ENCODE measurements at regions not wholly inside any gene's neighbourhood (a gene's known extent, or its start where the extent isn't known, plus 50 kb on each side); places are given as distances from the start of the nearest gene placed in this dataset.

DNA sequence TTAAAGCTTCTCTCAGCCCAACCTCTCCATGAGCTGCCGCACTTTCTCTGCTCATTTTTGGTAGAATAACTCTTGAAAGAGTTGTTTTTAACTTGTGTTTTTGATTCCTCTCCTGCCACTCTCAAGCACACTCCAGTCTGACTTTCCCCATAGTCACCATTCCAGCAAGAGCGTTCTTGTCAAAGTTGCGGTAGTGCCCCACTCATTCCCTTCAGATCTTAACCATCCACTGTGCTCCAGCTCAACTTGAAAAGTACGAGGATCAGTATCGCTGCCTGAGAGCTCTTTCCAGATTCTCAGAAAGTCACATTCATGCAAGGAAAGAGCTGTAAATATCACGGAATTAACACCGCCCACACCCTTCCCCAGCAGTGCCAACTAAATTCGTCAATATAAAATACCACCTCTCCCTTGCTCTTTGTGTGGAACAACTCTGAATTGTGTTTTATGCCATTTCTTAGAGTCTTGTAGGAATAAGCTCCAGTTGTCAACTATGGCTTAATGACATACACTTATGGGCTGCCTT lies 59.7 kb upstream of the IL15 start:
- TF ChIP-seq, protein P1, sequence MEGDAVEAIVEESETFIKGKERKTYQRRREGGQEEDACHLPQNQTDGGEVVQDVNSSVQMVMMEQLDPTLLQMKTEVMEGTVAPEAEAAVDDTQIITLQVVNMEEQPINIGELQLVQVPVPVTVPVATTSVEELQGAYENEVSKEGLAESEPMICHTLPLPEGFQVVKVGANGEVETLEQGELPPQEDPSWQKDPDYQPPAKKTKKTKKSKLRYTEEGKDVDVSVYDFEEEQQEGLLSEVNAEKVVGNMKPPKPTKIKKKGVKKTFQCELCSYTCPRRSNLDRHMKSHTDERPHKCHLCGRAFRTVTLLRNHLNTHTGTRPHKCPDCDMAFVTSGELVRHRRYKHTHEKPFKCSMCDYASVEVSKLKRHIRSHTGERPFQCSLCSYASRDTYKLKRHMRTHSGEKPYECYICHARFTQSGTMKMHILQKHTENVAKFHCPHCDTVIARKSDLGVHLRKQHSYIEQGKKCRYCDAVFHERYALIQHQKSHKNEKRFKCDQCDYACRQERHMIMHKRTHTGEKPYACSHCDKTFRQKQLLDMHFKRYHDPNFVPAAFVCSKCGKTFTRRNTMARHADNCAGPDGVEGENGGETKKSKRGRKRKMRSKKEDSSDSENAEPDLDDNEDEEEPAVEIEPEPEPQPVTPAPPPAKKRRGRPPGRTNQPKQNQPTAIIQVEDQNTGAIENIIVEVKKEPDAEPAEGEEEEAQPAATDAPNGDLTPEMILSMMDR (conservative IDR thresholded peaks at IDR 0.05; ENCODE audit: low read length): no peak
- no peak for TF ChIP-seq EZH2phosphoT487 (IDR thresholded peaks at IDR 0.05; ENCODE audit: borderline replicate concordance)

All from Loucy (cell line).